RKO (cell line): ENCODE measurements at regions not wholly inside any gene's neighbourhood (a gene's known extent, or its start where the extent isn't known, plus 50 kb on each side); places are given as distances from the start of the nearest gene placed in this dataset.
"Not testable (repeated sequence)": the region's sequence is repeated elsewhere in the genome, so short reads cannot be mapped to it uniquely, and the experiment has no call there.

Source experiments
- DNase-seq: peaks from one replicate; pipeline ENCODE4 v3.0.0-alpha.2; 2016; ENCODE audit warnings: low spot score

DNA sequence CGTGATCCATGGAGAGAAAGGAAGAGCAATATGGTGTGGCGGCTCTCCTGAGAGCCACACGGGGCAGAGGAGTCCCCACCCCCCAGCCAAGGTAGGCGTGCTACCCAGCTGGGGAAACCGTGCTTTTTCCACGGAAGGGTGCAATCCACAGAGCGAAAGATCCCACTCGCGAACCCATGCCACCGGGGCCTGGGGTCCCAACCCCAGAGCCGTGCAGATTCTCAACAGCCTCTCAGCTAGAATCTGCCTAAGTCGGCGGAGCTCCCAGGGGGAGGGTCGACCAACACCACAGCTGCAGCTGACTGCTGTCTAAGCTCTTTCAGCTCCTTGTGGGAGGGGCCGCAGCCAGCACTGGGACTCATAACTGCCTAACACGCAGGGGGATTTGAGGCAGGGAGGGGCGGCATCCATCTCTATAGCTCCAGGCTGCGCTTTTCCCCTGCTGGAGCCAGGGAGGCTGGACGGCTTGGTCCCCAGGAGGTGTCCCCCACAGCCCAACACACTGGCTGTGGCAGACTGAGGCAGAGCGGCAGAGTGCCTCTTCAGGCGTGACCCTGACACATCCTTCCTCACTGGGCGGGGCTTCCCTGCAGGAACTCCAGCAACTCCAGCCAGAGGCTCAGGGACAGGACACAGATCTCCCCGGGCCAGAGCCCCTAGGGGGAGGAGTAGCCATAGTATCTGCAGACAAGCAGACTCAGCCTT lies 107.6 kb upstream of the ZBTB20 start:
- no peak for DNase-seq

DNA sequence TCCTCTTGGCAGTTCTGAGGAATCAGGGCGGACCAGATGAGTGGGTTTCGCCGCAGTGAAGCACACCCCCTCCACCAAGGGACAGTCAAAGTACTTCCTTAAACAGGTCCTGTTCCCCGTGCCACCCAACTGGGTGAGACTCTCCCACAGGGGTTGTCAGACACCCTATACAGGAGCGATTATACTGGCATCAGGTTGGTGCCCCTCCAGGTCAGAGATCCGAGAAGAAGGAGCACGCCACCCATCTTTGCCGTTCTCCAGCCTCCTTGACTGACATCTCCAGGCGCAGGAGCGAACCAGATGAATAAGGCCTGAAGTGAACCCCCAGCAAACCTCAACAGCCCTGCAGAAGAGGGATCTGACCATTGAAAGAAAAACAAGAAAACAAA lies 108.1 kb upstream of the ZBTB20 start:
- DNase-seq: no peak

- no peak for DNase-seq
Measured at GRCh38 chr3:115270849-115271248, 123.8 kb upstream of the ZBTB20 start.

GRCh38 chr3:115272036-115272824 lies 125.1 kb upstream of the ZBTB20 start:
- peak; percentile 77 for DNase-seq

GRCh38 chr3:115275896-115276295 lies 128.8 kb upstream of the ZBTB20 start:
- DNase-seq: no peak

DNA sequence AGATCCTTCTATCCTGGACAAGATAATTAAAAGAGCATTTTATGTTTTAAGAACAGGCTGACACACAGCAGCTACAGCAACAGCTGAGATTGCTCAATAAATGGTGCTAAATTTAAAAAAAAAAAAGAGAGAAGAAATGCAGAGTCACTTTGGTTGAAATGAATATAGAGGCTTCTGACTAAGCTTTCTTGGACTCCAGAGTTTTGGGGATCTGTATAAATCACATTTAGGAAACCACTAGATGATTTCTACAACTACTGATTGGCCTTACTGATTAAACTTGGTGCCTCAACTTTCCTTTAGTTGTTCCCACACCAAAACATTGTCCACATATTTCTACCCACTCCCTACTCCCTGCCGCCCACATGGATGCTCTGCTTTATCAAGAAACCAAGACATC lies 132.9 kb upstream of the ZBTB20 start:
- DNase-seq: no peak

GRCh38 chr3:115280506-115280905 lies 133.4 kb upstream of the ZBTB20 start:
- DNase-seq: no peak

DNA sequence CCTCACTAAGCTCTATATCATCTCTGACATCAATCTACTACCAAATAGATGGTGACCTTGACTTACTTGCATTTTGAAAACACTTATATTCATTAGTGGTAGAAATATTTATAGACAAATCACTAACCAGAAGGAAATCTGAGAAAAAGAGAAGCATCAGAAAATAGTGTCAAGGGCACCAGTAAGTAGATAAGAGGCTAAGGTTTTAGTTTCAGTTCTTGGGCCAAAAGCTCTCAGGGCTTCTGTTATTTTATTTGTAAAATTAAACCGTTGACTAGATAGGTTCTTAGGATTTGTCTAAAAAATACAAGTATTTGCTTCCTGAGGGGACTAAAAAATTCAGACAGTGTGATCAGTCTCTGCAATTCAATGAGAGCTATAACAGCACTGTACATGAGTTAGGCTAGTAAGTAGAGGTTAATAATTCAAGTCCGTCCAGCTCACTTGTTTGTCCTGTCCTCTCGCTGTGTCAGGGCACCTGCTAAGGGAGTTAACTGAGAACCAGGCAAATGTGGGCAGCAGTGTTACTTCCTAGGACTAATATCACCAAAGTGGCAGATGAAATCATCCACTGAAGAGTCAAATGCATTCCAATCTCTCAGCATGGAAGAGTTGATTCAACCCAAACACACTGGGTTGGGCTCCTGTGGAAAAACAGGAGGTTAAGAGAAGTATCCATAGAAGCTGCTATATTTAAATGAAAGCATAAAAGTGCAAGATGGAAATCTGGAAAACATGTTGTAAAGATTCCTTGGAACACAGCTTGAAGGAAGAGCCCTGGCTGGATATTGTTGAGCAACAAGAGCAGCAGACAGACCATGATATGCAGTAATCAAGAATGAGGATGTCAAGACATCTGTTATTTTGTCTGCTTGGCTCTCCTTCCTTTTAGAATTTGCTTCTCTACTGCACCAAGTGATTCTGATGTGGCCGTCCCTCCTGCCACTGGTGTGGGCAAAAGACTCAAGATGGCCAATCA lies 134.9 kb upstream of the ZBTB20 start:
- no peak for DNase-seq

- DNase-seq: no peak
Measured at GRCh38 chr3:115284980-115285379, 137.9 kb upstream of the ZBTB20 start.

DNA sequence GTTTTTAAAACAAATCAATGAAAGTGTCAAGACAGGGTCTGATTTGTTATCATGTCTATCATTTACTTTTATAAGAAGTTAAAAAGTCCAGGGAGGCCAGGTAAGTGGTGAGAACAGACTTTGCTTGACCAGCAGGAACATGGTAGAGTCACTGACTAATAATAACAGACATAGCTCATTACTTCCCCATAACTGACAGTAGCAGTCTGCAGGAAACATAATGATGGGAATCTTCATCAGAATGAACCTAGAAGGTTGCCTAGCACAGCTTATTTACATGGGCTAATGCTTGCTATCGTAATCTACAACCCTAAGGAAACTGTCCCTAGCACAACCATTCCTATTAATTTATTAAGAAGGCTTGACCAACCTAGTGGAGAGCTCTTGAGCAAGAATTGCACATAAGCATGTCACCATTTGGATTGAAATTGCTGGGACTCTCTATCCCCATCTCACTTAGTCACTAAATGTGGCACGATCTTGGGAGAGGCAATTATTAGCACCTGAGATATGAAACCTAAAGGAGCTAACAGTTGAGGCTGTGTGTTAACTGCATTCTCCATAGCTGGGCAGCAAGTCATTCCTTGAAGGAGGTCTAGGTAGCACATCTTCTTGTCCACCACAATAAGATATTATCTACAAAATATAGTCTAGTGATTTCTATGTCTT lies 139.6 kb upstream of the ZBTB20 start:
- no peak for DNase-seq

DNA sequence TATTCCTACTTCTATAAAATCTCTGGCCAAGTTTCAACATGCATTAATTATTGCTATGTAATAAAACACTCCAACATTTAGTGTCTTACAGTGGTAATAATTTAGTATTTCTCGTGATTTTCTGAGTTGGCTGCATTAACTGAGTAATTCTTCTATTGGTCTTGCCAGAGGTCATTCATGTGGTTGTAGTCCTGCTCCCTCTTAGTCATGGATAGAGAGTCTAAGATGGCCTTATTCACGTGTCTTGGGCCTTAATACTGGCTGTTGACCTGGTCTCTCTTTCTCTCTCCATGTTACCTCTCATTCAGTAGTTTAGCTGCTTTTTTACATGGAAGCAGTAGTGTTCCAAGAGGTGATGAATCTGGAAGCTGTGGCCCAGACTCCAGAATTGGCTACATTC lies 140.1 kb upstream of the ZBTB20 start:
- DNase-seq: no peak

DNA sequence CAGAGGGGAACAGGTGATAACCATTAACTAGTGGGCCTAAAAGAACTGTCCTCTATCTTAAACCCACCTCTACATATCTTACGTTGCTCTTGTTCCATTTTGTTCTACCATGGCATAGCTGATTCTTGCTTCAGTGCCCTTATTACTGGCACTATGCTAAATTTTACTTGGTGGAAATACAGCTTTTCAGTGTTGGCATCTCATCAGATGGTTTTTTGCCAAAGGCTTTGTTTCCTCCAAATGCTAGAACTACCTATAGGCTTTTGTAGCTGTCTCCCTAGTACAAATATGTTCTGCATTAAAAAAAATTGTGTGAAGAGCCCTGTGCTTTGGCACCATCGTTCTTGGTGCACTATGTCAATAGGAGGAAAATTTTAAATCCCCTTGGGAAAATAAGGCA lies 145.0 kb upstream of the ZBTB20 start:
- no peak for DNase-seq

DNA sequence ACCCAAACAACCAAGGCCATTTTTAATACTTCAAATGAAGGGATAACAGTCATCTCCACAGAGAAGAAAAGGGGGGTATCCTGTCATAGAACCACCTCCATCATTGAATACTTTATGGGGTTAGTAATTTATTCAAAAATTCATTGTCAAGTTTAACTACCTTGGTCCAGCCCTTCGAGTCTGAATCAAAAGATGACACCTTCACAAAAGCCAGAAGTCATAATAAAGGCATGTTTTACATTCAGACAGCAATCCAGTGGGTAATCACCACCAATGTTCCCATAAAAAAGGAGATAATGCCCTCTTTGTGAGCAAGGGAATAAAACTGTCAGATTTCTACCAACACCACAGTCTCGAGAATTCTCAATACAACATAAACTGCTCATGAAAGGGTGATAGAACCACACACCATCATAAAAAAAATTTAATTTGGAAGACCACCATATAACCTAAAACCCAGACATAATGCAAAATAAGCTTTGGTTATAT lies 145.6 kb upstream of the ZBTB20 start:
- no peak for DNase-seq

DNA sequence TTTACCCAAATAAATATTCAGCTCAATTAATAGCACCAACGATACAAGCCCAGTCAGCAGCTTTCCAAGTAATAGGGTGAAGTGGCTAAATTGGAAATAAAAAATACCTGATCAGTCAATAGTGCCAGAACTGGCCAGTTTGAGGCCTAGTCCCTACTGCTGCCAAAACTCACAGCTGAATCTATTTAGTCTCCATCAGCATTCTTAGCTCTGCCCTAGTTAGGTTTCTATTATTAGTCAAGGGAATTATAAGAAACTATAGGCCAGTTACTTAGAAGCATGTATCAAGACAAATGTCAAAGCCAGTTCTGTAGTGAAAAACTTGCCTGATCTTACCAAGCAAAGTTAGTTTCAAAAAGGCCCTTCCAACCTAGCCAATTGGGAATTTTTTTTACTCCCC lies 146.2 kb upstream of the ZBTB20 start:
- no peak for DNase-seq

GRCh38 chr3:115301364-115301860 lies 154.3 kb upstream of the ZBTB20 start:
- DNase-seq: no peak

GRCh38 chr3:115317953-115318352 lies 170.9 kb upstream of the ZBTB20 start:
- DNase-seq: not testable (repeated sequence)

DNA sequence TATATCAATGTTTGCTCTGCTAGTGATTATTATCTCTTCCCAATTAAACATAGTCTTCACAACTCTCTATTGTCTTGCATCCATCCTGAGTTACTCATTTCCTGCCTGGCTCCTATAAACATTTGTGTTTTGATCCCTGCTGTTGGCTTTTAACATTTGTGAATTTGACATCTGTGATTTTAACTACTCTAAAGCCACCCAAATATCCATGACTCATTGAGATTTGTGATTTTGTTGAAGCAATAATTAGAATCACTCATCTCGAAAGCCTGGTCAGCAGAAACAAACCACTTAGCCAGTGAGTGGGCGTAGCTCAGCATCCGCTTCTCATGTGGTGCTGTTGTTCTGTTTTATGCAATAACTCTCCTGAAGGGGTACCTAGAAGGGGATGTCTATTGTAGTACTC lies 174.3 kb upstream of the ZBTB20 start:
- DNase-seq: peak; percentile 7

DNA sequence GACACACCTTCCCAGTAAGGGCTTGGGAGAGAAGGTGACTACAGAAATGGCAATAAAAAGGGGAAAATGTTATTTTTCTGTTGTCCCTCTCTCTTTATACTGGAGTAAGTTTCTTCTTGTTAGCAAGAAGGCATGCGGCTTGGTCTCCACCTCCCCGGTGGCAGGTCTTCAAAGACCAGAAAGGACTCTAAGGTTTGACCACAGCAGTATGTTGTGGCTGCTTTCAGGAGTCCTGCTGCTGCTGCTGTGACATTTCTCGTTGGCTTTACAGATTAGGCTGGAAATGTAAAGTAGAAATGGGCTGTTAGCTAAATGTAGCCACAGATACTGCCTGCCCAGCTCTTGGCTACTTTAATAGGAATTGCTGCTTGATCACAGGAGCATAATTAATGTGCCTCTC lies 175.8 kb upstream of the ZBTB20 start:
- DNase-seq: no peak

DNA sequence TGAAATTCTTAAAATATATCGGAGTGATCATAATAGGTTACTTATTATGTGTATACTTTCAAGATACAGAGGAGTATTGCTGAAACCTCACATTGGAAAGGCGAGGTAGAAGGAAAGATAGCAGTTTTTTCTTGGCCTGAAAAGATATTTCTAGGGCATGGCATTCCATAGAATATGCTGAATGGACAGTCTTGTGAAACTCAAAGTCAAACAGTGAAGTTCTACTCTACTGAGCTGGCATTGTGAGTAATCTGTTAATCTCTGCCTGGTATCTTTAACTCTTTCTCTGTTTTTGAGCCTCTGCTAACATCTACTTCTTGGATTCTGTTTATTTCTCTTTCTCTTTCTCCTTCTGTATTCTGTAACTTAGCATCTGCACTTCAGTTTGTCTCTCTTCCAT lies 176.3 kb upstream of the ZBTB20 start:
- no peak for DNase-seq

DNA sequence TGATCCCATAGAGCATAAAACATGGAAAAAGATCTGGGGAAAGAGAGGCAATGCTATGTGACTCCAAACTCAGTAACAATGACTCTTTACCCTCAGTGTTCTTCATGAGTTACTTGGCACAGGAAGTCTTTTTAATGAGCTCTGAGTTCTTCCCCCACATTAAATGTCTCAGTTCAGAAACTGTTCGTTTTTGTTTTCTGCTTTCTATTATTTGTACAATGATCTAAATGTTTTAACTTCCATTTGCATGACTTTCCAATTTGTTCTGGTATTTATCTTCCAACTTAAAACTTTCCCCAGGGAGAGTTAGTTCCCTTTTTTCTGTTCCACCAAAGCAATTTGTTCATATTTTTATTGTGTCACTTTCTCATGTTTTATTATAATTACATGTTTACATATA lies 177.0 kb upstream of the ZBTB20 start:
- DNase-seq: no peak

- DNase-seq: peak; percentile 61
Measured at GRCh38 chr3:115325539-115325938, 178.5 kb upstream of the ZBTB20 start.

GRCh38 chr3:115330430-115330829 lies 183.3 kb upstream of the ZBTB20 start:
- DNase-seq: peak; percentile 11
